NB4 (cell line): ENCODE measurements at regions not wholly inside any gene's neighbourhood (a gene's known extent, or its start where the extent isn't known, plus 50 kb on each side); places are given as distances from the start of the nearest gene placed in this dataset.

Experiments used
- MAX ChIP-seq: IDR thresholded peaks from 2 replicates; pipeline ENCODE4 v1.6.1; 2011; ENCODE audit warnings: low read depth, low read length
- POLR2A ChIP-seq: IDR thresholded peaks from 2 replicates; pipeline ENCODE4 v1.6.1; 2011; ENCODE audit warnings: mild to moderate bottlenecking; ENCODE audit not compliant: insufficient read length; ENCODE audit errors: extremely low read depth
- TF ChIP-seq, protein P1 (sequence below): IDR thresholded peaks from one replicate; pipeline ENCODE4 v1.5.1; 2012; ENCODE audit warnings: low read depth, low read length

GRCh38 chr4:173761938-173762337, 231.9 kb upstream of the HAND2 start:
- TF ChIP-seq POLR2A (no peak), MAX (no peak)
- TF ChIP-seq, protein P1, sequence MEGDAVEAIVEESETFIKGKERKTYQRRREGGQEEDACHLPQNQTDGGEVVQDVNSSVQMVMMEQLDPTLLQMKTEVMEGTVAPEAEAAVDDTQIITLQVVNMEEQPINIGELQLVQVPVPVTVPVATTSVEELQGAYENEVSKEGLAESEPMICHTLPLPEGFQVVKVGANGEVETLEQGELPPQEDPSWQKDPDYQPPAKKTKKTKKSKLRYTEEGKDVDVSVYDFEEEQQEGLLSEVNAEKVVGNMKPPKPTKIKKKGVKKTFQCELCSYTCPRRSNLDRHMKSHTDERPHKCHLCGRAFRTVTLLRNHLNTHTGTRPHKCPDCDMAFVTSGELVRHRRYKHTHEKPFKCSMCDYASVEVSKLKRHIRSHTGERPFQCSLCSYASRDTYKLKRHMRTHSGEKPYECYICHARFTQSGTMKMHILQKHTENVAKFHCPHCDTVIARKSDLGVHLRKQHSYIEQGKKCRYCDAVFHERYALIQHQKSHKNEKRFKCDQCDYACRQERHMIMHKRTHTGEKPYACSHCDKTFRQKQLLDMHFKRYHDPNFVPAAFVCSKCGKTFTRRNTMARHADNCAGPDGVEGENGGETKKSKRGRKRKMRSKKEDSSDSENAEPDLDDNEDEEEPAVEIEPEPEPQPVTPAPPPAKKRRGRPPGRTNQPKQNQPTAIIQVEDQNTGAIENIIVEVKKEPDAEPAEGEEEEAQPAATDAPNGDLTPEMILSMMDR = no peak
